HT-29 (cell line): ENCODE measurements at regions not wholly inside any gene's neighbourhood (a gene's known extent, or its start where the extent isn't known, plus 50 kb on each side); places are given as distances from the start of the nearest gene placed in this dataset.
A peak's percentile ranks its signal among the peaks of the same experiment; 100 is the strongest.
"Not testable (repeated sequence)": the region's sequence is repeated elsewhere in the genome, so short reads cannot be mapped to it uniquely, and the experiment has no call there.

Experiments used
- DNase-seq: peaks from one replicate; pipeline ENCODE4 v3.0.0-alpha.2; 2015; ENCODE audit warnings: low spot score

- DNase-seq = no peak
These were observed 144.1 kb upstream of the SETBP1 start for GRCh38 chr18:44536619-44537018.

- no peak for DNase-seq
These were observed 143.2 kb upstream of the SETBP1 start for GRCh38 chr18:44537526-44537925.

- DNase-seq = no peak
These were observed 140.8 kb upstream of the SETBP1 start for GRCh38 chr18:44539926-44540325.

GRCh38 chr18:44541159-44541558 lies 139.5 kb upstream of the SETBP1 start:
- no peak for DNase-seq

- DNase-seq = no peak
These were observed 138.9 kb upstream of the SETBP1 start for GRCh38 chr18:44541781-44542180.

- no peak for DNase-seq
These were observed 137.3 kb upstream of the SETBP1 start for GRCh38 chr18:44543387-44543786.

- DNase-seq = no peak
These were observed 135.2 kb upstream of the SETBP1 start for GRCh38 chr18:44545359-44545985.

- no peak for DNase-seq
These were observed 133.7 kb upstream of the SETBP1 start for GRCh38 chr18:44546954-44547353.

GRCh38 chr18:44548291-44549221 lies 132.1 kb upstream of the SETBP1 start:
- DNase-seq = no peak

- DNase-seq = no peak
These were observed 128.0 kb upstream of the SETBP1 start for GRCh38 chr18:44552706-44553105.

- DNase-seq = no peak
These were observed 124.4 kb upstream of the SETBP1 start for GRCh38 chr18:44556296-44556695.

GRCh38 chr18:44557616-44558151 lies 123.0 kb upstream of the SETBP1 start:
- no peak for DNase-seq

- no peak for DNase-seq
These were observed 121.9 kb upstream of the SETBP1 start for GRCh38 chr18:44558767-44559166.

- DNase-seq = no peak
These were observed 117.7 kb upstream of the SETBP1 start for GRCh38 chr18:44562986-44563385.

- no peak for DNase-seq
These were observed 115.8 kb upstream of the SETBP1 start for GRCh38 chr18:44564922-44565321.

GRCh38 chr18:44568342-44568741 lies 112.3 kb upstream of the SETBP1 start:
- no peak for DNase-seq

- DNase-seq = no peak
These were observed 111.7 kb upstream of the SETBP1 start for GRCh38 chr18:44568986-44569385.

GRCh38 chr18:44569391-44570055 lies 111.2 kb upstream of the SETBP1 start:
- DNase-seq = no peak

- DNase-seq = peak; percentile 1
These were observed 101.5 kb upstream of the SETBP1 start for GRCh38 chr18:44579028-44579702.

- no peak for DNase-seq
These were observed 100.9 kb upstream of the SETBP1 start for GRCh38 chr18:44579745-44580144.

- DNase-seq = no peak
These were observed 100.5 kb upstream of the SETBP1 start for GRCh38 chr18:44580159-44580558.

GRCh38 chr18:44580782-44581181 lies 99.9 kb upstream of the SETBP1 start:
- not testable (repeated sequence) for DNase-seq
